ENCODE measurements at regions not wholly inside any gene's neighbourhood (a gene's known extent, or its start where the extent isn't known, plus 50 kb on each side); places are given as distances from the start of the nearest gene placed in this dataset.

- TF ChIP-seq CTCF (IDR thresholded peaks at IDR 0.05) (no peak), POLR2A (IDR thresholded peaks at IDR 0.05) (no peak)
These were observed 169.4 kb upstream of the GLRA1 start for GRCh38 chr5:152094060-152094459.

Measured in esophagus squamous epithelium (tissue), 4 donors.